ENCODE measurements at regions not wholly inside any gene's neighbourhood (a gene's known extent, or its start where the extent isn't known, plus 50 kb on each side); places are given as distances from the start of the nearest gene placed in this dataset.
"Not testable (repeated sequence)": the region's sequence is repeated elsewhere in the genome, so short reads cannot be mapped to it uniquely, and the experiment has no call there.

GRCh38 chr2:228782281-228782680 lies 488.8 kb downstream of the PID1 start:
- DNase-seq, result no peak

GRCh38 chr2:228777855-228778355 lies 493.2 kb downstream of the PID1 start:
- DNase-seq, result no peak

- no peak for DNase-seq
Measured at GRCh38 chr2:228774548-228774947, 496.5 kb downstream of the PID1 start.

- DNase-seq, result no peak
Measured at GRCh38 chr2:228771774-228772173, 499.3 kb downstream of the PID1 start.

GRCh38 chr2:228771315-228771714 lies 499.8 kb downstream of the PID1 start:
- DNase-seq, result no peak

GRCh38 chr2:228768818-228769217 lies 502.3 kb downstream of the PID1 start:
- no peak for DNase-seq

- DNase-seq, result not testable (repeated sequence)
Measured at GRCh38 chr2:228768141-228768540, 502.9 kb downstream of the PID1 start.

GRCh38 chr2:228767196-228767595 lies 503.9 kb downstream of the PID1 start:
- DNase-seq, result no peak

- DNase-seq, result no peak
Measured at GRCh38 chr2:228763379-228763981, 507.6 kb downstream of the PID1 start.

GRCh38 chr2:228762565-228762964 lies 508.5 kb downstream of the PID1 start:
- DNase-seq, result no peak

- not testable (repeated sequence) for DNase-seq
Measured at GRCh38 chr2:228755661-228756060, 515.4 kb downstream of the PID1 start.

GRCh38 chr2:228747483-228747882 lies 523.6 kb downstream of the PID1 start:
- no peak for DNase-seq

GRCh38 chr2:228738671-228739380 lies 532.3 kb downstream of the PID1 start:
- DNase-seq, result no peak

GRCh38 chr2:228735697-228736096 lies 535.4 kb downstream of the PID1 start:
- no peak for DNase-seq

- no peak for DNase-seq
Measured at GRCh38 chr2:228731517-228731916, 539.6 kb downstream of the PID1 start.

GRCh38 chr2:228728961-228729360 lies 542.1 kb downstream of the PID1 start:
- DNase-seq, result no peak

GRCh38 chr2:228725031-228725430 lies 543.5 kb upstream of the SPHKAP start:
- no peak for DNase-seq

GRCh38 chr2:228723599-228723998 lies 542.1 kb upstream of the SPHKAP start:
- no peak for DNase-seq

- no peak for DNase-seq
Measured at GRCh38 chr2:228722311-228722710, 540.8 kb upstream of the SPHKAP start.

GRCh38 chr2:228720895-228721294 lies 539.4 kb upstream of the SPHKAP start:
- DNase-seq, result no peak

GRCh38 chr2:228709788-228710371 lies 528.4 kb upstream of the SPHKAP start:
- no peak for DNase-seq

GRCh38 chr2:228707846-228708245 lies 526.4 kb upstream of the SPHKAP start:
- DNase-seq, result no peak

- DNase-seq, result no peak
Measured at GRCh38 chr2:228705318-228705717, 523.8 kb upstream of the SPHKAP start.

GRCh38 chr2:228703152-228703551 lies 521.7 kb upstream of the SPHKAP start:
- DNase-seq, result no peak

Data from inflammatory macrophage treated with lipopolysaccharide for 1 hour (primary cell).